ENCODE measurements at regions not wholly inside any gene's neighbourhood (a gene's known extent, or its start where the extent isn't known, plus 50 kb on each side); places are given as distances from the start of the nearest gene placed in this dataset.
A peak's percentile ranks its signal among the peaks of the same experiment; 100 is the strongest.

GRCh38 chr9:96175001-96175400 lies 127.0 kb downstream of the HSD17B3 start:
- DNase-seq: no peak
- no peak for ATAC-seq
- Histone ChIP-seq H3K27me3 (no peaks in the 10 kb centered on the region), H3K4me3 (no peak overlapping the region), H3K9me3 (no peaks in the 10 kb centered on the region), H3K36me3 (no peaks in the 10 kb centered on the region), H3K27ac (no peak overlapping the region), H3K4me1 (no peaks in the 10 kb centered on the region)
- 75% methylated on average over 1 of the region's 1 CpG for WGBS (ENCODE audit: insufficient coverage, low coverage, low lambda C conversion rate, missing lambda C conversion rate)
- TF ChIP-seq POLR2A (IDR thresholded peaks at IDR 0.05): no peak
- TF ChIP-seq, protein P1, sequence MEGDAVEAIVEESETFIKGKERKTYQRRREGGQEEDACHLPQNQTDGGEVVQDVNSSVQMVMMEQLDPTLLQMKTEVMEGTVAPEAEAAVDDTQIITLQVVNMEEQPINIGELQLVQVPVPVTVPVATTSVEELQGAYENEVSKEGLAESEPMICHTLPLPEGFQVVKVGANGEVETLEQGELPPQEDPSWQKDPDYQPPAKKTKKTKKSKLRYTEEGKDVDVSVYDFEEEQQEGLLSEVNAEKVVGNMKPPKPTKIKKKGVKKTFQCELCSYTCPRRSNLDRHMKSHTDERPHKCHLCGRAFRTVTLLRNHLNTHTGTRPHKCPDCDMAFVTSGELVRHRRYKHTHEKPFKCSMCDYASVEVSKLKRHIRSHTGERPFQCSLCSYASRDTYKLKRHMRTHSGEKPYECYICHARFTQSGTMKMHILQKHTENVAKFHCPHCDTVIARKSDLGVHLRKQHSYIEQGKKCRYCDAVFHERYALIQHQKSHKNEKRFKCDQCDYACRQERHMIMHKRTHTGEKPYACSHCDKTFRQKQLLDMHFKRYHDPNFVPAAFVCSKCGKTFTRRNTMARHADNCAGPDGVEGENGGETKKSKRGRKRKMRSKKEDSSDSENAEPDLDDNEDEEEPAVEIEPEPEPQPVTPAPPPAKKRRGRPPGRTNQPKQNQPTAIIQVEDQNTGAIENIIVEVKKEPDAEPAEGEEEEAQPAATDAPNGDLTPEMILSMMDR (IDR thresholded peaks at IDR 0.05): no peak
- intact Hi-C loops (cut with DNase I): no loop called here

DNA sequence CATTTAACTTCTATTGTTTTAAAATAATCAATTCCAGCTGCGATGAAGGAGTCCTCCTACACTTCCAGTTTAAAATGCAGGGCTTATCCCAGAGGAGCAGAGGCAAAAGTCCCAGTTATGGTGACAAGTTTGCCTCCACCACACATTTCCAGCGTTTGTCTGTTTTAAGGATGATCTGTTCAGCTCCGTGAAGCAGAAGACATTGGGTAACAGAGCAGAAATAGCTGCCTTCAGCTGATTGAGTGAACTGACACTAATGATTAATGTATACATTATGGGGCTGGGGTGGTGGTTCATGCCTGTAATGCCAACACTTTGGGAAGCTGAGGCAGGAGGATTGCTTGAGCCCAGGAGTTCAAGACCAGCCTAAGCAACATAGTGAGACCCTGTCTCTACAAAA lies 127.6 kb downstream of the HSD17B3 start:
- ATAC-seq (no peak), DNase-seq (no peak)
- Histone ChIP-seq H3K9me3 (no peaks in the 10 kb centered on the region), H3K36me3 (no peaks in the 10 kb centered on the region), H3K27me3 (no peaks in the 10 kb centered on the region), H3K27ac (no peak overlapping the region), H3K4me3 (no peak overlapping the region), H3K4me1 (no peaks in the 10 kb centered on the region)
- TF ChIP-seq POLR2A (IDR thresholded peaks at IDR 0.05): no peak
- TF ChIP-seq, protein P1 (IDR thresholded peaks at IDR 0.05): no peak
- intact Hi-C loops (cut with DNase I): no loop called here
- 57% methylated on average over 3 of the region's 3 CpGs for WGBS (ENCODE audit: insufficient coverage, low coverage, low lambda C conversion rate, missing lambda C conversion rate)

DNA sequence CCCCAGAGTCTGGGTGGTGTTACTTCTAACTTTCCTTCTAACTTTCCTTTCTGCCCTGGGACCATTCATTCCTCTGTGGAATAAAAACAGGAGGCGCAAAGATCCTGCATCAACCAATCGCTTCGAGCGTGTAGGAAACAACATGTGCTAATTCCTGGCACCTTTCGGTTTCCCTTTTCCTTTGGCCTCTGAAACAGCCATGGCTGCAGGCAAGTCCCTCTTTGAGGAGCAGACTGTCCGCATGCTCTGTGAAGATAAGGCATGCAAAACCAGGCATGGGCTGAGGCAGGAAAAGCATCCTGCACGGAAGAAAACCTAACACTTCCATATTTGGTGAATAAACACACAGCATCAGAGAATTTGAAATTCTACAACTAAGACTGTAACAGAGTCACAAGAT lies 128.3 kb downstream of the HSD17B3 start:
- intact Hi-C loops (cut with DNase I): no loop called here
- H3K27me3 ChIP-seq: no peaks in the 10 kb centered on the region
- H3K36me3 ChIP-seq: no peaks in the 10 kb centered on the region
- peak in 1 of 4 donors; percentile 27 for ATAC-seq
- TF ChIP-seq POLR2A (IDR thresholded peaks at IDR 0.05): no peak
- TF ChIP-seq, protein P1 (IDR thresholded peaks at IDR 0.05): no peak
- no peak overlapping the region for H3K27ac ChIP-seq
- H3K4me1 ChIP-seq: no peaks in the 10 kb centered on the region
- H3K9me3 ChIP-seq: no peaks in the 10 kb centered on the region
- WGBS (ENCODE audit: insufficient coverage, low coverage, low lambda C conversion rate, missing lambda C conversion rate): 63% methylated on average over 7 of the region's 7 CpGs
- DNase-seq: no peak
- H3K4me3 ChIP-seq: no peak overlapping the region

- TF ChIP-seq POLR2A (IDR thresholded peaks at IDR 0.05): no peak
- TF ChIP-seq, protein P1 (IDR thresholded peaks at IDR 0.05): no peak
- intact Hi-C loops (cut with DNase I): no loop called here
- DNase-seq (no peak), ATAC-seq (peak in 1 of 4 donors; percentile 45)
- H3K36me3 ChIP-seq: no peaks in the 10 kb centered on the region
- no peak overlapping the region for H3K27ac ChIP-seq
- H3K27me3 ChIP-seq: no peaks in the 10 kb centered on the region
- no peaks in the 10 kb centered on the region for H3K9me3 ChIP-seq
- H3K4me3 ChIP-seq: no peak overlapping the region
- 45% methylated on average over 5 of the region's 5 CpGs for WGBS (ENCODE audit: insufficient coverage, low coverage, low lambda C conversion rate, missing lambda C conversion rate)
- H3K4me1 ChIP-seq: no peaks in the 10 kb centered on the region
These were observed 129.2 kb downstream of the HSD17B3 start for GRCh38 chr9:96172797-96173196.

GRCh38 chr9:96171728-96172127 lies 130.2 kb downstream of the HSD17B3 start:
- intact Hi-C loops (cut with DNase I): no loop called here
- no peak for TF ChIP-seq POLR2A (IDR thresholded peaks at IDR 0.05)
- TF ChIP-seq, protein P1 (IDR thresholded peaks at IDR 0.05): no peak
- no peaks in the 10 kb centered on the region for H3K36me3 ChIP-seq
- no peak overlapping the region for H3K4me3 ChIP-seq
- DNase-seq: no peak
- 70% methylated on average over 5 of the region's 6 CpGs for WGBS (ENCODE audit: insufficient coverage, low coverage, low lambda C conversion rate, missing lambda C conversion rate)
- H3K4me1 ChIP-seq: no peaks in the 10 kb centered on the region
- H3K27me3 ChIP-seq: no peaks in the 10 kb centered on the region
- ATAC-seq: no peak
- H3K9me3 ChIP-seq: no peaks in the 10 kb centered on the region
- H3K27ac ChIP-seq: no peak overlapping the region

Data from right lobe of liver (tissue), 6 donors.